Limb (tissue), 2 donors: ENCODE measurements at regions not wholly inside any gene's neighbourhood (a gene's known extent, or its start where the extent isn't known, plus 50 kb on each side); places are given as distances from the start of the nearest gene placed in this dataset.

Experiments used
- DNase-seq, 2 donors: peaks; one replicate each; pipeline ENCODE4 v3.0.0-alpha.2; 2016; ENCODE audit errors: extremely low spot score in 2 of 2

GRCh38 chr1:96995351-96995750, 273.8 kb downstream of the PTBP2 start:
- DNase-seq = no peak

GRCh38 chr1:96996001-96996400, 274.4 kb downstream of the PTBP2 start:
- no peak for DNase-seq

- no peak for DNase-seq
These were observed 276.1 kb downstream of the PTBP2 start for GRCh38 chr1:96997717-96998116.

- DNase-seq = no peak
These were observed 276.9 kb downstream of the PTBP2 start for GRCh38 chr1:96998466-96998865.

GRCh38 chr1:96999191-96999590, 277.6 kb downstream of the PTBP2 start:
- DNase-seq = no peak

- no peak for DNase-seq
These were observed 282.5 kb downstream of the PTBP2 start for GRCh38 chr1:97004054-97004453.

GRCh38 chr1:97004743-97005142, 283.2 kb downstream of the PTBP2 start:
- no peak for DNase-seq

GRCh38 chr1:97006044-97006661, 284.6 kb downstream of the PTBP2 start:
- peak in 1 of 2 donors; percentile 48 for DNase-seq

- DNase-seq = no peak
These were observed 286.4 kb downstream of the PTBP2 start for GRCh38 chr1:97007840-97008604.

- no peak for DNase-seq
These were observed 289.1 kb downstream of the PTBP2 start for GRCh38 chr1:97010566-97011264.

- peak in 1 of 2 donors; percentile 36 for DNase-seq
These were observed 291.6 kb downstream of the PTBP2 start for GRCh38 chr1:97013136-97013535.

- no peak for DNase-seq
These were observed 292.4 kb downstream of the PTBP2 start for GRCh38 chr1:97013941-97014340.

GRCh38 chr1:97014426-97014825, 292.8 kb downstream of the PTBP2 start:
- no peak for DNase-seq

- DNase-seq = no peak
These were observed 296.3 kb downstream of the PTBP2 start for GRCh38 chr1:97017895-97018294.
